NCI-H82 (cell line): ENCODE measurements at regions not wholly inside any gene's neighbourhood (a gene's known extent, or its start where the extent isn't known, plus 50 kb on each side); places are given as distances from the start of the nearest gene placed in this dataset.

Source experiments
- DNase-seq: peaks from one replicate; lab custom pipeline; 2025; lab: John Stamatoyannopoulos, UW

GRCh38 chr17:52233632-52234031, 75.1 kb upstream of the CA10 start:
- DNase-seq = no peak

DNA sequence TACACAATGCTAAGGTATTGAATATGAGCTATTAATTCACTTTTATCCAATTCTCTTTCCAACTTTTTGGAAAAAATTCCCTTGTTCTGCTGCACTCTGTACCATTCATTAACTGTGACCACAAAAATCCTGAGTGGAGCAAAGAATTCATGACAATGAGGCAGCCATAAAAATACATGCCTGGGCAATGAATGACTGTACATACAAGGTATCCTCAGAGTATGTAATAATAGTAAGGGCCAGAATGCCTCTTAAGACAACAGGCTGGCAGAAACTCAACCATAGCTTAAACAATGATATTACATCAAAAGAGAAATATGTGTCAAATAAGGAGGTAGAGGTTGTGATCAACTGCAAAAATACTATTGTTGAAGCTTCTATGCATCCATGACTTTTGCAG, 74.7 kb upstream of the CA10 start:
- DNase-seq = no peak

DNA sequence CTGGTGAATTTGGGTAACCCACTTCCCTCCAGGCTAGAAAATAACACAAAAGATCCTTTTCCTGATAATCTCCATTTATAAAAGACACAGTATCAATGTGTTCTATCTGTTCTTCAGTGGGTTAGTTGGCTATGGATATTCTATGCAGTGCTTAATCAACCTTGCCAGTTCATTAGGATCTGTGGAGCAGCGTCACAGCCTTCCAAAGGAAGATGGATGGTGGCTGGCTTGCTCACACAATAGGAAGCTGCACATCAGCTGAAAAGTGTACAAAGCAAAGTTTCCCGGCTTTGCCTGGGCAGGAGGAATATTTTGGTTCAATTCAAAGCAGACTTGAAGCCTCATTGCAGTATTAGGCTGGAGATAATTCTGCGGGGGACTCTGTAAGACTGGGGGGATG, 70.3 kb upstream of the CA10 start:
- no peak for DNase-seq

DNA sequence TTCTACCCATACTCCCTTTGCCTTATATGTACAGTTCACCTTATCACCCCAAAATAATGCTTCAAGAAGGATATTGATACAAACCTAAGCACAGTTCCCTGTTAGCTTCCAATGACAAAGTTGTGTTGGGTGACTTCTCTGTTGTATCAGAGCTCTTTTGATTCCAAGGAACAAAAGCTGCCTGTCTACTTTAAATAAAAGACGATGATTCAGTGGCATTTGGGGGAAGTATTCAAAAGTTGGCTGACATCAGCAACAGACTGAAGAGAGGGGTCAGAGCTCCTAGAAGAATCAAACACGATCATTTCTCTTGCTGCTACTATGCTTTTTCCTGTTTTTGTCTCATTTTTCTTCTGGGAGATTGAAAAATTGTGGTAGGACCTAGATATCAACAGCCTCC, 69.4 kb upstream of the CA10 start:
- no peak for DNase-seq

GRCh38 chr17:52213451-52213850, 54.9 kb upstream of the CA10 start:
- DNase-seq = no peak

DNA sequence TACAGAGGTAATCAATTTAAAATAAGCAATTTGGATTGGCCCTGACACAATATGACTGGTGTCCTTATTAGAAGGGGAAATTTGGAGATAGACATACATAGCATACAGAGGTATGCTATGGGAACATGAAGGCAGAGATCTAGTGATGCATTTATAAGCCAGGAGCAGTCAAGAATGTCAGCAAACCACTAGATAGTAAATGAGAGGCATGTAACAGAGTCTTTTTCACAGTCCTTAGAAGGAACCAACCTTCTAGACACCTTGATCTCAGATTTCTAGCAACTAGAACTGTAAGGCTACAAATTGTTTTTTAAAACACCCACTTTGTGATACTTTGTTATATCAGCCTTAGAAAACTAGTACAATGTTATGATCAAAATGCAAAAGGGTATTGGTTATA, 54.3 kb upstream of the CA10 start:
- no peak for DNase-seq

GRCh38 chr17:52209507-52209906, 51.0 kb upstream of the CA10 start:
- DNase-seq = no peak
